HCT116 (cell line): ENCODE measurements at regions not wholly inside any gene's neighbourhood (a gene's known extent, or its start where the extent isn't known, plus 50 kb on each side); places are given as distances from the start of the nearest gene placed in this dataset.

ENCODE experiments used
- ATAC-seq: fragments of 200-7000 bp; cut with Tn5 transposase; 2 replicates; pipeline ENCODE4 v1.9.1; 2020; ENCODE audit warnings: mild to moderate bottlenecking, moderate library complexity
- BruUV-seq: library from RNA; stranded (reverse); fragments of 400-500 nt; replicated peaks from 2 replicates; lab custom pipeline; 2021; lab: Mats Ljungman, UMichigan
- CTCF ChIA-PET: fragments of 300-600 bp; sonication (Branson Sonifier 250); formaldehyde crosslinking; loops from one replicate; lab custom pipeline; 2021; ENCODE audit warnings: antibody characterized with exemption; lab: Charles Lee
- POLR2A ChIA-PET: fragments of 300-600, 350-600 bp; sonication (Branson Sonifier 250); formaldehyde crosslinking; loops from one replicate; lab custom pipeline; 2021; ENCODE audit warnings: antibody characterized with exemption; lab: Charles Lee
- RAD21 ChIA-PET, 2 experiments: fragments of 300-600 bp; sonication (Branson Sonifier 250); formaldehyde crosslinking; loops; one replicate each; lab custom pipeline; 2023; ENCODE audit warnings: low total read pairs in 2 of 2; ENCODE audit not compliant: uncharacterized antibody in 2 of 2, unreplicated experiment in 2 of 2, low non-redundant PET in 1 of 2; lab: Charles Lee
- DNase-seq: peaks from one replicate; pipeline ENCODE4 v3.0.0-alpha.2; 2010; ENCODE audit warnings: low read depth, low spot score
- H2AFZ ChIP-seq: fragments of 200-600 bp; shearing (Covaris generic), sonication (generic); 2 replicates; pipeline ENCODE4 v1.6.1; 2017; ENCODE audit warnings: low read depth, mixed run types, mixed read lengths, antibody characterized with exemption, low read length; ENCODE audit not compliant: poor library complexity, severe bottlenecking
- H3K27ac ChIP-seq: 2 replicates; pipeline ENCODE4 v1.5.1; 2012; ENCODE audit warnings: low read depth, low read length
- H3K27me3 ChIP-seq: fragments of 200-600 bp; sonication (generic); 2 replicates; pipeline ENCODE4 v1.6.1; 2016; ENCODE audit warnings: mixed run types, low read length, mixed read lengths; ENCODE audit not compliant: insufficient read depth
- H3K36me3 ChIP-seq, 2 experiments: fragments of 200-500 bp in 1 of 2; fragments of 200-600 bp in 1 of 2; sonication (Bioruptor generic) in 1 of 2; sonication (generic) in 1 of 2; 2 replicates each; pipeline versions ENCODE4 v1.5.1 to v1.6.1; 2014 to 2016; ENCODE audit warnings: low read length in 2 of 2, inconsistent platforms in 1 of 2, mixed read lengths in 1 of 2, mixed run types in 1 of 2; ENCODE audit not compliant: insufficient read depth in 2 of 2, control insufficient read depth in 1 of 2
- H3K4me1 ChIP-seq, 2 experiments: fragments of 200-600 bp in 1 of 2; sonication (generic) in 1 of 2; 2 replicates each; pipeline versions ENCODE4 v1.5.1 to v1.6.1; 2012 to 2017; ENCODE audit warnings: low read length in 2 of 2, inconsistent platforms in 1 of 2, mild to moderate bottlenecking in 1 of 2, mixed read lengths in 1 of 2, mixed run types in 1 of 2, moderate library complexity in 1 of 2; ENCODE audit not compliant: insufficient read depth in 2 of 2, control insufficient read depth in 1 of 2
- H3K4me2 ChIP-seq: fragments of 200-600 bp; sonication (generic); 2 replicates; pipeline ENCODE4 v1.6.1; 2017; ENCODE audit warnings: mixed run types, low read length, mixed read lengths
- H3K4me3 ChIP-seq, 2 experiments: fragments of 200-600 bp in 1 of 2; sonication (generic) in 1 of 2; replicated peaks in 1 of 2; 2 replicates each; pipeline ENCODE4 v1.5.1; 2011 to 2016; ENCODE audit warnings: low read length in 2 of 2, control low read depth in 1 of 2, low read depth in 1 of 2, mild to moderate bottlenecking in 1 of 2, mixed read lengths in 1 of 2, mixed run types in 1 of 2
- H3K79me2 ChIP-seq: fragments of 200-600 bp; sonication (generic); 2 replicates; pipeline ENCODE4 v1.6.1; 2017; ENCODE audit warnings: mild to moderate bottlenecking, mixed run types, low read length, moderate library complexity, mixed read lengths; ENCODE audit not compliant: insufficient read depth
- H3K9ac ChIP-seq: fragments of 200-600 bp; sonication (generic); 2 replicates; pipeline ENCODE4 v1.6.1; 2016; ENCODE audit warnings: low read length, mixed read lengths
- H3K9me2 ChIP-seq: fragments of 200-600 bp; sonication (generic), shearing (Covaris generic); 2 replicates; pipeline ENCODE4 v1.6.1; 2017; ENCODE audit warnings: mixed run types, mild to moderate bottlenecking, moderate library complexity; ENCODE audit not compliant: insufficient read depth
- H3K9me3 ChIP-seq, 2 experiments: fragments of 200-500 bp in 1 of 2; fragments of 200-600 bp in 1 of 2; sonication (Bioruptor generic) in 1 of 2; sonication (generic) in 1 of 2; 2 replicates each; pipeline ENCODE4 v1.6.1; 2014 to 2017; ENCODE audit warnings: low read length in 2 of 2, mixed read lengths in 2 of 2, inconsistent platforms in 1 of 2, low read depth in 1 of 2, mild to moderate bottlenecking in 1 of 2, mixed run types in 1 of 2, moderate library complexity in 1 of 2; ENCODE audit not compliant: control insufficient read depth in 1 of 2, insufficient read depth in 1 of 2
- H4K20me1 ChIP-seq: fragments of 200-600 bp; sonication (generic), shearing (Covaris generic); 2 replicates; pipeline ENCODE4 v1.6.1; 2017; ENCODE audit warnings: mixed run types, mild to moderate bottlenecking, moderate library complexity; ENCODE audit not compliant: insufficient read depth
- EGR1 ChIP-seq: IDR thresholded peaks from 2 replicates; pipeline ENCODE4 v1.6.1; 2012; ENCODE audit warnings: low read depth
- POLR2A ChIP-seq: IDR thresholded peaks from 2 replicates; pipeline ENCODE4 v1.7.0; 2011; ENCODE audit warnings: borderline replicate concordance; ENCODE audit not compliant: insufficient read depth, insufficient read length; ENCODE audit errors: extremely low read depth
- RAD21 ChIP-seq: IDR thresholded peaks from 2 replicates; pipeline ENCODE4 v1.6.1; 2012; ENCODE audit warnings: low read depth, mild to moderate bottlenecking
- SIN3A ChIP-seq: IDR thresholded peaks from 2 replicates; pipeline ENCODE4 v1.6.1; 2012; ENCODE audit warnings: low read depth
- ZNF274 ChIP-seq: fragments of 200-500 bp; sonication (Bioruptor generic); IDR thresholded peaks from 2 replicates; pipeline ENCODE4 v1.6.1; 2014; ENCODE audit warnings: mild to moderate bottlenecking, low read depth, low read length, inconsistent platforms
- intact Hi-C: fragments of 100-400 bp; cut with micrococcal nuclease; formaldehyde crosslinking; loops from 2 replicates; pipeline ENCODE4 v1.10.0; 2022
- TF ChIP-seq, protein P1 (sequence below): IDR thresholded peaks from 2 replicates; pipeline ENCODE4 v1.6.1; 2012; ENCODE audit warnings: low read depth
- TF ChIP-seq, protein P2 (sequence below): IDR thresholded peaks from 2 replicates; pipeline ENCODE4 v1.6.1; 2011; ENCODE audit warnings: mild to moderate bottlenecking, low read length, moderate library complexity; ENCODE audit not compliant: insufficient replicate concordance; ENCODE audit errors: extremely low read depth
- TF ChIP-seq, protein P3 (sequence below), 3 experiments: fragments of 200-600 bp in 1 of 3; sonication (generic) in 1 of 3; IDR thresholded peaks in 2 of 3; conservative IDR thresholded peaks in 1 of 3; 2 replicates each; pipeline ENCODE4 v1.5.1; 2012 to 2017; ENCODE audit warnings: low read depth in 2 of 3, low read length in 2 of 3, antibody characterized with exemption in 1 of 3, borderline replicate concordance in 1 of 3, control low read depth in 1 of 3, mild to moderate bottlenecking in 1 of 3, mixed read lengths in 1 of 3, mixed run types in 1 of 3, moderate library complexity in 1 of 3; ENCODE audit not compliant: insufficient read depth in 1 of 3
- TF ChIP-seq, protein P4 (sequence below): IDR thresholded peaks from 2 replicates; pipeline ENCODE4 v1.6.1; 2012

DNA sequence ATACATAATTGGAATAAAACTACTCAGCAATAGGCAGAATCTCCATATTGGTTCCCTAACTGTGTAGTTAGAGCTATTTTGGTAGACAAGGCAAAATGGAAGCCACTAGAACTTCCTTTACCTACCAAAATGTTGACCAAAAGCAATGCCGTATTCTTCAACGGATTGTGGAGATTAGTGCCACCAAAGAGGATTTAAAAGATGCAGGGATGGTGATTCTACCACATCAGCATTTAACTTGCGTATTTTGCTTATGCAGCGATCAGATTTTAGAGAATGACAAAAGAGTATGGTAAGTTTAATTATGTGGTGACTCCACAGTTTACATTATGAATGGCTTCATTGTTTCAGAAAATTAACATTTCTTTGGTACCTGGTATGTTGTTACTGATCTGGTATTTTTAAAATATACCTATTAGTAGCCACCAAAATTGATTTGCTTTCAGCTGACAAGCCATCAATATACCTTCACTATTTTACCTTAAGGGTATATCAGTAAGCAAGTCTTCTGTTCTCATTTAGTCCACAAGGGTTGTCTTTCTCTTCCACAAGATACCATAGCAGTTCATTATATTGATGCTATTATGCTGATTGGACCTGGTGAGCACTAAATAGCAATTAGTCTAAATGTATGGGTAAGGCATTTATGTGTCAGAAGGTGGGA, 1910.7 kb upstream of the PRR20A start:
- no peak for TF ChIP-seq ZNF274
- no peak for TF ChIP-seq EGR1
- TF ChIP-seq RAD21, result no peak
- TF ChIP-seq POLR2A, result no peak
- TF ChIP-seq, protein P1, sequence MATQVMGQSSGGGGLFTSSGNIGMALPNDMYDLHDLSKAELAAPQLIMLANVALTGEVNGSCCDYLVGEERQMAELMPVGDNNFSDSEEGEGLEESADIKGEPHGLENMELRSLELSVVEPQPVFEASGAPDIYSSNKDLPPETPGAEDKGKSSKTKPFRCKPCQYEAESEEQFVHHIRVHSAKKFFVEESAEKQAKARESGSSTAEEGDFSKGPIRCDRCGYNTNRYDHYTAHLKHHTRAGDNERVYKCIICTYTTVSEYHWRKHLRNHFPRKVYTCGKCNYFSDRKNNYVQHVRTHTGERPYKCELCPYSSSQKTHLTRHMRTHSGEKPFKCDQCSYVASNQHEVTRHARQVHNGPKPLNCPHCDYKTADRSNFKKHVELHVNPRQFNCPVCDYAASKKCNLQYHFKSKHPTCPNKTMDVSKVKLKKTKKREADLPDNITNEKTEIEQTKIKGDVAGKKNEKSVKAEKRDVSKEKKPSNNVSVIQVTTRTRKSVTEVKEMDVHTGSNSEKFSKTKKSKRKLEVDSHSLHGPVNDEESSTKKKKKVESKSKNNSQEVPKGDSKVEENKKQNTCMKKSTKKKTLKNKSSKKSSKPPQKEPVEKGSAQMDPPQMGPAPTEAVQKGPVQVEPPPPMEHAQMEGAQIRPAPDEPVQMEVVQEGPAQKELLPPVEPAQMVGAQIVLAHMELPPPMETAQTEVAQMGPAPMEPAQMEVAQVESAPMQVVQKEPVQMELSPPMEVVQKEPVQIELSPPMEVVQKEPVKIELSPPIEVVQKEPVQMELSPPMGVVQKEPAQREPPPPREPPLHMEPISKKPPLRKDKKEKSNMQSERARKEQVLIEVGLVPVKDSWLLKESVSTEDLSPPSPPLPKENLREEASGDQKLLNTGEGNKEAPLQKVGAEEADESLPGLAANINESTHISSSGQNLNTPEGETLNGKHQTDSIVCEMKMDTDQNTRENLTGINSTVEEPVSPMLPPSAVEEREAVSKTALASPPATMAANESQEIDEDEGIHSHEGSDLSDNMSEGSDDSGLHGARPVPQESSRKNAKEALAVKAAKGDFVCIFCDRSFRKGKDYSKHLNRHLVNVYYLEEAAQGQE, result no peak
- TF ChIP-seq SIN3A, result no peak
- TF ChIP-seq, protein P2, sequence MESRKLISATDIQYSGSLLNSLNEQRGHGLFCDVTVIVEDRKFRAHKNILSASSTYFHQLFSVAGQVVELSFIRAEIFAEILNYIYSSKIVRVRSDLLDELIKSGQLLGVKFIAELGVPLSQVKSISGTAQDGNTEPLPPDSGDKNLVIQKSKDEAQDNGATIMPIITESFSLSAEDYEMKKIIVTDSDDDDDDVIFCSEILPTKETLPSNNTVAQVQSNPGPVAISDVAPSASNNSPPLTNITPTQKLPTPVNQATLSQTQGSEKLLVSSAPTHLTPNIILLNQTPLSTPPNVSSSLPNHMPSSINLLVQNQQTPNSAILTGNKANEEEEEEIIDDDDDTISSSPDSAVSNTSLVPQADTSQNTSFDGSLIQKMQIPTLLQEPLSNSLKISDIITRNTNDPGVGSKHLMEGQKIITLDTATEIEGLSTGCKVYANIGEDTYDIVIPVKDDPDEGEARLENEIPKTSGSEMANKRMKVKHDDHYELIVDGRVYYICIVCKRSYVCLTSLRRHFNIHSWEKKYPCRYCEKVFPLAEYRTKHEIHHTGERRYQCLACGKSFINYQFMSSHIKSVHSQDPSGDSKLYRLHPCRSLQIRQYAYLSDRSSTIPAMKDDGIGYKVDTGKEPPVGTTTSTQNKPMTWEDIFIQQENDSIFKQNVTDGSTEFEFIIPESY, result no peak
- TF ChIP-seq, protein P3, sequence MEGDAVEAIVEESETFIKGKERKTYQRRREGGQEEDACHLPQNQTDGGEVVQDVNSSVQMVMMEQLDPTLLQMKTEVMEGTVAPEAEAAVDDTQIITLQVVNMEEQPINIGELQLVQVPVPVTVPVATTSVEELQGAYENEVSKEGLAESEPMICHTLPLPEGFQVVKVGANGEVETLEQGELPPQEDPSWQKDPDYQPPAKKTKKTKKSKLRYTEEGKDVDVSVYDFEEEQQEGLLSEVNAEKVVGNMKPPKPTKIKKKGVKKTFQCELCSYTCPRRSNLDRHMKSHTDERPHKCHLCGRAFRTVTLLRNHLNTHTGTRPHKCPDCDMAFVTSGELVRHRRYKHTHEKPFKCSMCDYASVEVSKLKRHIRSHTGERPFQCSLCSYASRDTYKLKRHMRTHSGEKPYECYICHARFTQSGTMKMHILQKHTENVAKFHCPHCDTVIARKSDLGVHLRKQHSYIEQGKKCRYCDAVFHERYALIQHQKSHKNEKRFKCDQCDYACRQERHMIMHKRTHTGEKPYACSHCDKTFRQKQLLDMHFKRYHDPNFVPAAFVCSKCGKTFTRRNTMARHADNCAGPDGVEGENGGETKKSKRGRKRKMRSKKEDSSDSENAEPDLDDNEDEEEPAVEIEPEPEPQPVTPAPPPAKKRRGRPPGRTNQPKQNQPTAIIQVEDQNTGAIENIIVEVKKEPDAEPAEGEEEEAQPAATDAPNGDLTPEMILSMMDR (IDR thresholded peaks at IDR 0.05 in 2 of 3, conservative IDR thresholded peaks at IDR 0.05 in 1 of 3; ENCODE audit: borderline replicate concordance in 1 of 3, insufficient read depth in 1 of 3, low read depth in 2 of 3, low read length in 2 of 3), result no peak
- TF ChIP-seq, protein P4, sequence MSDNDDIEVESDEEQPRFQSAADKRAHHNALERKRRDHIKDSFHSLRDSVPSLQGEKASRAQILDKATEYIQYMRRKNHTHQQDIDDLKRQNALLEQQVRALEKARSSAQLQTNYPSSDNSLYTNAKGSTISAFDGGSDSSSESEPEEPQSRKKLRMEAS, result no peak
- TF ChIP-seq, all 23 proteins: peak for 0
- Histone ChIP-seq H3K9me2 (no peaks in the 10 kb centered on the region), H3K4me2 (no peak overlapping the region), H2AFZ (no peak overlapping the region), H3K9ac (no peak overlapping the region), H3K9me3 (peaks cover 11 to 29% of the 10 kb centered on the region in 2 experiments; a peak in 3 of 4 replicates), H3K79me2 (no peaks in the 10 kb centered on the region), H3K27me3 (no peaks in the 10 kb centered on the region), H3K36me3 (no peaks in the 10 kb centered on the region), H3K4me3 (no peak overlapping the region), H4K20me1 (no peaks in the 10 kb centered on the region), H3K27ac (no peak overlapping the region), H3K4me1 (no peaks in the 10 kb centered on the region)
- no peak for DNase-seq
- ATAC-seq, result no peak
- no TSS peak for BruUV-seq
- POLR2A ChIA-PET, result no interaction called here
- RAD21 ChIA-PET, result no interaction called here
- CTCF ChIA-PET, result no interaction called here
- intact Hi-C loops, result no loop called here
